ENCODE measurements at regions not wholly inside any gene's neighbourhood (a gene's known extent, or its start where the extent isn't known, plus 50 kb on each side); places are given as distances from the start of the nearest gene placed in this dataset.

DNA sequence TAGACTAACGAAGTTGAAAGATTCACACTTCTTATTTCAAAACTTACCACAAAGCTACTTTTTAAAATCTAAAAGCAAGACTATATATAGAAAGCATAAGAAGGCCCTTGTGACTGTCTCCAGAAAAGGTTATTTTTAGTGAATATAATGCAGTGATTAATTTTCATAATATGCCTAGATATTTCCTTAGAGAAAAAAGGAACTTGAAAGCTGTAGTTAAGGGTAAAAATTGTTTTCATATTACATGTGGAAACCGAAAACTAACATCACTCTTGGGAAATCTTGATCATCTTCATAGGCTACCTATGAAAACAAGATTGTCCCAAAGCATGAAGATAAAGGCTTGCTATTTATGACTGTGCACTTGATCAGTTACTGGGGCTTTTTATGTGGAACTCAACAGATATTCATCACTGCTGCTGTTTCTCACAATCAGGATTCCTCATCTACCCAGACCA lies 223.2 kb downstream of the SH2D4B start:
- BruUV-seq (replicated peaks) = no TSS peak
- no peaks in the 10 kb centered on the region for H3K36me3 ChIP-seq (ENCODE audit: insufficient read depth, low read length, poor library complexity, severe bottlenecking)
- no peak for TF ChIP-seq EZH2 (IDR thresholded peaks at IDR 0.05; ENCODE audit: borderline replicate concordance, low read depth, low read length, poor library complexity, severe bottlenecking)
- TF ChIP-seq, protein P1, sequence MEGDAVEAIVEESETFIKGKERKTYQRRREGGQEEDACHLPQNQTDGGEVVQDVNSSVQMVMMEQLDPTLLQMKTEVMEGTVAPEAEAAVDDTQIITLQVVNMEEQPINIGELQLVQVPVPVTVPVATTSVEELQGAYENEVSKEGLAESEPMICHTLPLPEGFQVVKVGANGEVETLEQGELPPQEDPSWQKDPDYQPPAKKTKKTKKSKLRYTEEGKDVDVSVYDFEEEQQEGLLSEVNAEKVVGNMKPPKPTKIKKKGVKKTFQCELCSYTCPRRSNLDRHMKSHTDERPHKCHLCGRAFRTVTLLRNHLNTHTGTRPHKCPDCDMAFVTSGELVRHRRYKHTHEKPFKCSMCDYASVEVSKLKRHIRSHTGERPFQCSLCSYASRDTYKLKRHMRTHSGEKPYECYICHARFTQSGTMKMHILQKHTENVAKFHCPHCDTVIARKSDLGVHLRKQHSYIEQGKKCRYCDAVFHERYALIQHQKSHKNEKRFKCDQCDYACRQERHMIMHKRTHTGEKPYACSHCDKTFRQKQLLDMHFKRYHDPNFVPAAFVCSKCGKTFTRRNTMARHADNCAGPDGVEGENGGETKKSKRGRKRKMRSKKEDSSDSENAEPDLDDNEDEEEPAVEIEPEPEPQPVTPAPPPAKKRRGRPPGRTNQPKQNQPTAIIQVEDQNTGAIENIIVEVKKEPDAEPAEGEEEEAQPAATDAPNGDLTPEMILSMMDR (conservative IDR thresholded peaks at IDR 0.05; ENCODE audit: low read depth, low read length) = no peak
- no peak overlapping the region for H3K27ac ChIP-seq (ENCODE audit: low read depth, low read length, poor library complexity, severe bottlenecking)
- H3K9me3 ChIP-seq (ENCODE audit: low read depth, low read length, poor library complexity, severe bottlenecking) = no peaks in the 10 kb centered on the region
- no peaks in the 10 kb centered on the region for H3K4me1 ChIP-seq (ENCODE audit: insufficient read depth, low read length, poor library complexity, severe bottlenecking)
- intact Hi-C loops (cut with micrococcal nuclease; ENCODE audit: unreplicated experiment) = no loop called here
- ChIA-PET POLR2A (ENCODE audit: low non-redundant PET) (no interaction called here), CTCF (no interaction called here)
- no peaks in the 10 kb centered on the region for H3K27me3 ChIP-seq (replicated peaks; ENCODE audit: insufficient read depth, low read depth, low read length, poor library complexity)
- no peak for DNase-seq (ENCODE audit: low spot score)
- no peak overlapping the region for H3K4me3 ChIP-seq (ENCODE audit: low read depth, low read length, poor library complexity, severe bottlenecking)

DNA sequence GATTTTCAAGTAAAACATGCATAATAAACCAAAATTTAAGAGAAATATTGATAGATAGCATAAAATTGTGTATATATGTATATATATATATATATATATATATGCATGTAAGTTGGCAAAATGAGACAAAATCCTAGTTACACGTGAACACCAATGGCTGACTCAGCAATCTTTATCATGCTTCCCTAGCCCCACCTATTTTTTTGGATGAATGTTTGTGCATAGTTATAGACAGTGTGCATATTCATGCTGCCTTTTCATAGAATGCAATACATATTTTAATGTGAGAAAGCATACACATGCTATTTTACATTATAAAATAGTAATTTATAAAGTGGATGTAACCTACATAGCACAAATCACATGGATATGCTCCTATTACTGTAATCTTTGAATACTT lies 230.3 kb downstream of the SH2D4B start:
- peaks cover 14% of the 10 kb centered on the region for H3K4me1 ChIP-seq (ENCODE audit: insufficient read depth, low read length, poor library complexity, severe bottlenecking)
- intact Hi-C loops (cut with micrococcal nuclease; ENCODE audit: unreplicated experiment) = no loop called here
- no peak for DNase-seq (ENCODE audit: low spot score)
- ChIA-PET CTCF (no interaction called here), POLR2A (ENCODE audit: low non-redundant PET) (no interaction called here)
- H3K4me3 ChIP-seq (ENCODE audit: low read depth, low read length, poor library complexity, severe bottlenecking) = no peak overlapping the region
- no TSS peak for BruUV-seq (replicated peaks)
- no peaks in the 10 kb centered on the region for H3K36me3 ChIP-seq (ENCODE audit: insufficient read depth, low read length, poor library complexity, severe bottlenecking)
- H3K9me3 ChIP-seq (ENCODE audit: low read depth, low read length, poor library complexity, severe bottlenecking) = no peaks in the 10 kb centered on the region
- H3K27ac ChIP-seq (ENCODE audit: low read depth, low read length, poor library complexity, severe bottlenecking) = no peak overlapping the region
- TF ChIP-seq EZH2 (IDR thresholded peaks at IDR 0.05; ENCODE audit: borderline replicate concordance, low read depth, low read length, poor library complexity, severe bottlenecking) = no peak
- TF ChIP-seq, protein P1 (conservative IDR thresholded peaks at IDR 0.05; ENCODE audit: low read depth, low read length) = no peak
- no peaks in the 10 kb centered on the region for H3K27me3 ChIP-seq (replicated peaks; ENCODE audit: insufficient read depth, low read depth, low read length, poor library complexity)

DNA sequence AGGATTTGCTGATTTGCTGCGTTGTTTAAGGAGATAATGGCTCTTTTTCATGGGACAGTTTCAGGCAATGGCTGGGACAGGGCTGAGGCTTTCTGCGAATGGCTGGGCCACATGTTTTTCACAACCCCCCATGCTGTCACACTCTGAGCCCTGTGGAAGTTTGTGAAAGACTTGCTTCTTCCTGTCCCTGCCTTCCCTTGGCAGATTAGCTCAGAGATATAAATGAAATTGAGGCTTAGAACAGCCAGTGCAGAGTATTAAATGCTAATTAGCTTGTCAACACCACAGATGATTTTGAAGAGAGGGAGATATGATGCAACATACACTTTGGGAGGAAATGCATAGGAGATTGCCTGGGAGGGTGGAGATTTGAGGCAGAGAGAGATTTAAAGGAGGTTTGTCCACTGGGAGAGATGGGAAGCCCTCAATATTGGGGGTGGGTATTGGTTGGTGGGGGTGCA lies 232.0 kb downstream of the SH2D4B start:
- ChIA-PET CTCF (no interaction called here), POLR2A (ENCODE audit: low non-redundant PET) (no interaction called here)
- Histone ChIP-seq H3K27me3 (replicated peaks; ENCODE audit: insufficient read depth, low read depth, low read length, poor library complexity) (no peaks in the 10 kb centered on the region), H3K9me3 (ENCODE audit: low read depth, low read length, poor library complexity, severe bottlenecking) (no peaks in the 10 kb centered on the region), H3K4me3 (ENCODE audit: low read depth, low read length, poor library complexity, severe bottlenecking) (no peak overlapping the region), H3K4me1 (ENCODE audit: insufficient read depth, low read length, poor library complexity, severe bottlenecking) (peaks cover 14% of the 10 kb centered on the region), H3K27ac (ENCODE audit: low read depth, low read length, poor library complexity, severe bottlenecking) (peak overlapping the region; percentile 23), H3K36me3 (ENCODE audit: insufficient read depth, low read length, poor library complexity, severe bottlenecking) (no peaks in the 10 kb centered on the region)
- intact Hi-C loops (cut with micrococcal nuclease; ENCODE audit: unreplicated experiment) = no loop called here
- no TSS peak for BruUV-seq (replicated peaks)
- peak; percentile 68 for DNase-seq (ENCODE audit: low spot score)
- no peak for TF ChIP-seq EZH2 (IDR thresholded peaks at IDR 0.05; ENCODE audit: borderline replicate concordance, low read depth, low read length, poor library complexity, severe bottlenecking)
- TF ChIP-seq, protein P1 (conservative IDR thresholded peaks at IDR 0.05; ENCODE audit: low read depth, low read length) = no peak

All from A673 (cell line).